HEK293 (cell line): ENCODE measurements at regions not wholly inside any gene's neighbourhood (a gene's known extent, or its start where the extent isn't known, plus 50 kb on each side); places are given as distances from the start of the nearest gene placed in this dataset.

Experiments used
- ZNF350 ChIP-seq: fragments of 450-650 bp; formaldehyde crosslinking; IDR thresholded peaks from 2 replicates; pipeline ENCODE4 v1.5.0; 2017; ENCODE audit warnings: missing biosample characterization, mild to moderate bottlenecking, missing genetic modification characterization
- ZNF792 ChIP-seq: fragments of 450-650 bp; formaldehyde crosslinking; IDR thresholded peaks from 2 replicates; pipeline ENCODE4 v1.5.1; 2016; ENCODE audit warnings: missing biosample characterization, missing genetic modification characterization
- TF ChIP-seq, protein P1 (sequence below): fragments of 450-650 bp; formaldehyde crosslinking; IDR thresholded peaks from 2 replicates; pipeline ENCODE4 v1.5.1; 2016; ENCODE audit warnings: missing biosample characterization, missing genetic modification characterization
- TF ChIP-seq, protein P2 (sequence below): fragments of 450-650 bp; formaldehyde crosslinking; IDR thresholded peaks from 2 replicates; pipeline ENCODE4 v1.5.1; 2016; ENCODE audit warnings: missing biosample characterization, missing genetic modification characterization
- TF ChIP-seq, protein P3 (sequence below): fragments of 450-650 bp; formaldehyde crosslinking; IDR thresholded peaks from 2 replicates; pipeline ENCODE4 v1.5.1; 2016; ENCODE audit warnings: missing biosample characterization, missing genetic modification characterization

DNA sequence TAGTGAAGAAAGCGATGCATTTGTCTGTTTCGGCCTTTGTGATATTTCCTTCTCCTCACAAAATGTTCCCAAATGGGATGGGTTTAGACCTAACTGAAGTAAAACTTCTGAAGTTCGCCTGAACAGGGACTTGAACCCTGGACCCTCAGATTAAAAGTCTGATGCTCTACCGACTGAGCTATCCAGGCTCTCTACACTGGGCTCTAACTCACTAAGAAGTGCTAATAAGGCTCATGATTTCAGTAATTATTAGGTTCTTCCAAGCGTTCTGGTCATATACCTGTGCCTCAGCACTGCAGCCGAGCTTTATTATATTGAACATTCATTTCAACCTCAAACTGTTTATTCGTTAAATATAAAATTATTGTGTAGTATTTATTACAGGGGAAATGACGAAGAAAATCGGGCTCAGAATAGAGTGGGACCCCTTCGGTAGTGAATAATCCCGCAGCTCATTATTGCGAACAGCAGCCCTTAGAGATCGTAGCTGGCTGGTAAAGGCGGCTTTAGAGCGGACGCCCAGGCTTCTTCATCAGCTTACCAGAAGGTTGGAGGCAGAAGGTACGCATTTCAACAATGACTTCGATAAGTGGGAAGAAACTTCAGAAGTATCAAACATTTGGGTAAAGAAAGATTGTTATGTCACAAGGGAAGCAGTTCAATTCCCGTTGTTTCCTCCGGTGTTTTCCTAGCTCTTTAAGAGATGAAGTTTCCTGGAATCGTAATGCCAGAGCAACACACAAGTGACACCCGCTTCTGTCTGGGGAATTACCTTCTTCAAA, 119.0 kb upstream of the ZNF184 start:
- TF ChIP-seq, protein P1, sequence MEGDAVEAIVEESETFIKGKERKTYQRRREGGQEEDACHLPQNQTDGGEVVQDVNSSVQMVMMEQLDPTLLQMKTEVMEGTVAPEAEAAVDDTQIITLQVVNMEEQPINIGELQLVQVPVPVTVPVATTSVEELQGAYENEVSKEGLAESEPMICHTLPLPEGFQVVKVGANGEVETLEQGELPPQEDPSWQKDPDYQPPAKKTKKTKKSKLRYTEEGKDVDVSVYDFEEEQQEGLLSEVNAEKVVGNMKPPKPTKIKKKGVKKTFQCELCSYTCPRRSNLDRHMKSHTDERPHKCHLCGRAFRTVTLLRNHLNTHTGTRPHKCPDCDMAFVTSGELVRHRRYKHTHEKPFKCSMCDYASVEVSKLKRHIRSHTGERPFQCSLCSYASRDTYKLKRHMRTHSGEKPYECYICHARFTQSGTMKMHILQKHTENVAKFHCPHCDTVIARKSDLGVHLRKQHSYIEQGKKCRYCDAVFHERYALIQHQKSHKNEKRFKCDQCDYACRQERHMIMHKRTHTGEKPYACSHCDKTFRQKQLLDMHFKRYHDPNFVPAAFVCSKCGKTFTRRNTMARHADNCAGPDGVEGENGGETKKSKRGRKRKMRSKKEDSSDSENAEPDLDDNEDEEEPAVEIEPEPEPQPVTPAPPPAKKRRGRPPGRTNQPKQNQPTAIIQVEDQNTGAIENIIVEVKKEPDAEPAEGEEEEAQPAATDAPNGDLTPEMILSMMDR: no peak
- TF ChIP-seq, protein P2, sequence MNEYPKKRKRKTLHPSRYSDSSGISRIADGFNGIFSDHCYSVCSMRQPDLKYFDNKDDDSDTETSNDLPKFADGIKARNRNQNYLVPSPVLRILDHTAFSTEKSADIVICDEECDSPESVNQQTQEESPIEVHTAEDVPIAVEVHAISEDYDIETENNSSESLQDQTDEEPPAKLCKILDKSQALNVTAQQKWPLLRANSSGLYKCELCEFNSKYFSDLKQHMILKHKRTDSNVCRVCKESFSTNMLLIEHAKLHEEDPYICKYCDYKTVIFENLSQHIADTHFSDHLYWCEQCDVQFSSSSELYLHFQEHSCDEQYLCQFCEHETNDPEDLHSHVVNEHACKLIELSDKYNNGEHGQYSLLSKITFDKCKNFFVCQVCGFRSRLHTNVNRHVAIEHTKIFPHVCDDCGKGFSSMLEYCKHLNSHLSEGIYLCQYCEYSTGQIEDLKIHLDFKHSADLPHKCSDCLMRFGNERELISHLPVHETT (tag by site-specific recombination): no peak
- TF ChIP-seq ZNF350 (tag by site-specific recombination): no peak
- no peak for TF ChIP-seq ZNF792 (tag by site-specific recombination)
- TF ChIP-seq, protein P3, sequence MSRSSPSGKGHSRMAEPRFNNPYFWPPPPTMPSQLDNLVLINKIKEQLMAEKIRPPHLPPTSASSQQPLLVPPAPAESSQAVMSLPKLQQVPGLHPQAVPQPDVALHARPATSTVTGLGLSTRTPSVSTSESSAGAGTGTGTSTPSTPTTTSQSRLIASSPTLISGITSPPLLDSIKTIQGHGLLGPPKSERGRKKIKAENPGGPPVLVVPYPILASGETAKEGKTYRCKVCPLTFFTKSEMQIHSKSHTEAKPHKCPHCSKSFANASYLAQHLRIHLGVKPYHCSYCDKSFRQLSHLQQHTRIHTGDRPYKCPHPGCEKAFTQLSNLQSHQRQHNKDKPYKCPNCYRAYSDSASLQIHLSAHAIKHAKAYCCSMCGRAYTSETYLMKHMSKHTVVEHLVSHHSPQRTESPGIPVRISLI: no peak
